HG03432 (cell line): ENCODE measurements at regions not wholly inside any gene's neighbourhood (a gene's known extent, or its start where the extent isn't known, plus 50 kb on each side); places are given as distances from the start of the nearest gene placed in this dataset.

Source experiments
- ATAC-seq: cut with Tn5 transposase; IDR thresholded peaks from one replicate; pipeline ENCODE4 v1.9.1; 2021; ENCODE audit warnings: mild to moderate bottlenecking, moderate library complexity; ENCODE audit not compliant: unreplicated experiment

GRCh38 chr20:50272724-50273446 lies 82.3 kb downstream of the CEBPB start:
- no peak for ATAC-seq

GRCh38 chr20:50273601-50274491 lies 83.2 kb downstream of the CEBPB start:
- ATAC-seq, result no peak

GRCh38 chr20:50274570-50275430 lies 84.2 kb downstream of the CEBPB start:
- no peak for ATAC-seq

GRCh38 chr20:50276119-50277063 lies 85.8 kb downstream of the CEBPB start:
- no peak for ATAC-seq

GRCh38 chr20:50277064-50277415 lies 86.4 kb downstream of the CEBPB start:
- ATAC-seq, result no peak

- no peak for ATAC-seq
These were observed 87.1 kb downstream of the CEBPB start for GRCh38 chr20:50277460-50278376.

GRCh38 chr20:50278377-50278683 lies 87.7 kb downstream of the CEBPB start:
- no peak for ATAC-seq

GRCh38 chr20:50278684-50279531 lies 88.3 kb downstream of the CEBPB start:
- no peak for ATAC-seq

GRCh38 chr20:50279988-50280850 lies 89.6 kb downstream of the CEBPB start:
- ATAC-seq, result no peak

GRCh38 chr20:50280851-50281655 lies 90.4 kb downstream of the CEBPB start:
- ATAC-seq, result no peak

- no peak for ATAC-seq
These were observed 91.4 kb downstream of the CEBPB start for GRCh38 chr20:50281831-50282591.

- no peak for ATAC-seq
These were observed 92.1 kb downstream of the CEBPB start for GRCh38 chr20:50282592-50283241.

GRCh38 chr20:50283370-50283769 lies 92.7 kb downstream of the CEBPB start:
- no peak for ATAC-seq

- ATAC-seq, result no peak
These were observed 93.5 kb downstream of the CEBPB start for GRCh38 chr20:50283922-50284810.
